ENCODE measurements at regions not wholly inside any gene's neighbourhood (a gene's known extent, or its start where the extent isn't known, plus 50 kb on each side); places are given as distances from the start of the nearest gene placed in this dataset.

DNA sequence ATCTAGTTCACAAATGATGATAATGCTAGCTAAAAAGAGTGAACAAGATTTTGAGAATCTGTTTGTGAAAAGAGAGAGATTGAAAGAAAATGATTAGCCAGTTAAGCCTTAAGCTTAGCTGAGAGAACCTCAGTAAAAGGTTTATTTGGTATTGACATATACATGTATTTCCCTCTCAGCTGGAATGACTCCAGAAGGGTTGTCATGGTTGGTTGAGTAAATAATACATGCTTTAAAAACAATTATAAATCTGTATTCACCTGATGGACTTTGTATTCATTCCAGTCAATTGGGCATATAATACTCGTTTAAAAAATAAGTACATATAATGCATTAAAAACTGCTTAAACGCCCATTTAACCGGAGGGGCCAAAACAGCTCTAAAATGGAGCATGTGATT lies 181.4 kb downstream of the GRB14 start:
- intact Hi-C loops (cut with DNase I): no loop called here
- DNase-seq: no peak

DNA sequence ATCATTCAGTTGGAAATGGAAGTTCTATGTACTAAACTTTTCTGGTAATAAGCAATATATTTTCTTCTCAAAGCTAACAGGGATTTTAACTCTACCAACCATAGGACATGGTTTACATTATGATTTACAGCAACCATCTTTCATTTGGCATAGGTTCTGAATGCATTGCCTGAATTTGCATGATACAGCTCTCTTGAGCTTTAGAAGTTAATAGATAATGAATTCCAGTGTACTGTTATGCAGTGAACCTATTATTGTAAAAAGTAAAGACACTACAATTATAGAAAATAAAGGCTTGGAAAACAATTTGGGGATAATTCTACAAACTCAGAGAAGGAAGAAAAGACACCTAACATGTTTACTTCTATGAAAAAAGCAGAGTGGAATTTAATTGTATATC lies 182.0 kb downstream of the GRB14 start:
- intact Hi-C loops (cut with DNase I): no loop called here
- no peak for DNase-seq

DNA sequence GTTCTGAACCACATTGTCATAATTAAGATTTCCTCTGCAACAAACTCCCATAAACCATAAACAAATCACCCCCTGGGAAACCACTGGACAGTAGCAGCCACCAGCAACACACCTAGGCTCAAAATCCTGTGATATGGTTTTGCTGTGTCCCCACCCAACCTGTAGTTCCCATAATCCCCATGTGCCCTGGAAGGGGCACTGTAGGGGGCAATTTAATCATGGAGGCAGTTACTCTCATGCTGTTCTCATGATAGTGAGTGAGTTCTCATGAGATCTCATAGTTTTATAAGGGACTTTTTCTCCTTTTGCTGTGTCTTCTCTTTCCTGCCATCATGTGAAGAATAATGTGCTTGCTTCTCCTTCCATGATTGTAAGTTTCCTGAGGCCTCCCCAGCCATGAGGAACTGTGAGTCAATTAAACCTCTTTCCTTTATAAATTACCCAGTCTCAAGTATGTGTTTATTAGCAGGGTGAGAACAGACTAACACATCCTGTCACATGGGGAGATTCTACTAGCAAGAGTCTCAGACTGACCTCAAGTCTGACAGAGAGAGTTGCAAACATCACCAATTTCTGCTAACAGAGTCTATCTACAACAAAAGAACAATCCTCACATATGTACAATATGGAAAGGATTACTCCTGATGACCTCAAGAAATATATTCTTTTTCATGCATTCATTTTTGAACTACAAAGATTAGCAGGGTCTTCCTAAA lies 182.6 kb downstream of the GRB14 start:
- intact Hi-C loops (cut with DNase I): no loop called here

DNA sequence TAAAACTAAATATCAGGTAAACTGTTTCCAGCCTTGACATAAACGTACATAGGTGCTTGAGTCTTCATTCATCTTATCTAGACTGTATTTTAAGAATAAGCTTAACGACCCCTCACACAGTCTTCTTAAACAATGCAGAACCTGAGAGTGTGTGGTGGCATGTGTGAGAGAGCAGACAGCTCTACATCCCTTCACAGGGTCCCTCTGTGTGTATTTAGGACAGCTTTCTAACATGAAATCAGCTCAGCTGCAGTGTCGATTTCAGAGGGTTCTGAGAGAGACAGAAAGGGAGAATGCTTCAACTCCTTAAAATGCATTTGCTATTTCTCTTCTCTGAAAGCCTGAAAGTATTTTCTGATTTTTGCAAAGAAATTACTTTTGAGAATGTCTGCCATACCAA lies 185.2 kb downstream of the GRB14 start:
- intact Hi-C loops (cut with DNase I): no loop called here
- no peak for DNase-seq

More for the DNA sequence above, 182.6 kb downstream of the GRB14 start:
- no peak for DNase-seq

DNA sequence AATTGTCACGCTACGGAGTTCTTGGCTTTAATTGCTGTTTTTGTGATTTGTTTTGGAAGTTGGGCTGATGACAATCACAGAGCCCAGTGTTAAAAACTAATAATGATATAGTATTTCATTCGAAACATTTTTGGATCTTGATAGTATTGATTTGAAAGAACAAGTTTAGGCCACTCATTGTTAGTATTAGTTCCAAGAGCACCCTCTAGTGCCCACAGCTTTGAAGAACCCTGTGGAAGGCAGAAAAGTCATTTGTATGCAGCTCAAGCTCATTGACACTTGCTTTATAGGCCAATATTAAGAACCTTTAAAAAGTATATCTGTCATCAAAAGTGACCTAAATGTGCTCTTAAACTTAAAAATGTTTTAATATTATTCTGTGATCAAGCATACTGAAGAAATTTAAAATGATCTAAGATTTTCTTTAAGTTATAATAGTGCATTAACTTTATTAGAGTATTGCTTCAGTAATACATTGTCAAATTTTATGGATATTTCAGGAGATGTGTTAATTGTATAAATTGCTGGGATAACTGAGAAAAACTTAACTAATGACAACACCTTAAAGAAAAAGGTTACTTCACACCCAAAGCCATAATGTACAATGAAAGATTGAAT lies 191.0 kb downstream of the GRB14 start:
- DNase-seq: peak in 4 of 10 donors; percentile 15 to 32 (median 24)
- intact Hi-C loops (cut with DNase I): loop anchor here (5.0 kb wide), 1 partner anchor 1238 kb away; no protein-coding TSS in a partner anchor

DNA sequence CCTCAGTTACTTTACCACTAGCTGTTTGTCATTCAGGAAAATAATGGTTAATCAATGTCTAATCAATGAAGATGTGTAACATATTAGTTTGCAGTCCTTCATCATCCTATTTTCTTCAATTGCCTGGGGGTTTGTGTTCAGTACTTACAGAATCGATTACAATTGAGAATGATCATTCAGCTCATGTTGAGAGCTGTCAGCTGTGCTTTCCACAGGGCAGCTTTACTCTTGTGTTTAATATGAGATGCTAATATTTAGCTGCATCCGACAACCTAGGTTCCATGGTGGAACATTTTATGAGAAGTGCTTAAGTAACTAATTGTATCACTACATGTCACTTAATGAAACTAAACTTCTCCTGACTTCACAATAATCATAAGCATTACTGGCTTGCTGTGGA lies 191.9 kb downstream of the GRB14 start:
- intact Hi-C loops (cut with DNase I): loop anchor here (2.0 kb wide), 1 partner anchor 1083 kb away; no protein-coding TSS in a partner anchor
- DNase-seq: no peak

DNA sequence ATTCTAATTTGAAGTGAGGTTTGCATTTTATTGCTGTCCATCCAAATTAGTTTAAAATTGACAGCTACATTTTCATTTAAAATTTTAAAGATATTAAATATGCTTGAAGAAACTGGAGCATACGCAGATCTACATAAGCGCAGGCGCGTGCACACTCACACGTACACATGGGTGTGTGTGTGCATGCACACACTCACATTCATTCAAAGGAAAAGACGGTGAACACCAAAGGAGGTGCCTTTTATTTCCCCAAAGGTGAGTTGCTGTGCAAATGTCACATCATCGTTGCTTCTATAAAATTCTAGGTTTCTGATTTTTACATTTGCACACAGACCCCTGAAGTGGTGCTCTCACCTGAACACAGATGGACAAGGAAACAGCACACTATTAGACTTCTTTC lies 194.2 kb downstream of the GRB14 start:
- intact Hi-C loops (cut with DNase I): no loop called here
- no peak for DNase-seq

DNA sequence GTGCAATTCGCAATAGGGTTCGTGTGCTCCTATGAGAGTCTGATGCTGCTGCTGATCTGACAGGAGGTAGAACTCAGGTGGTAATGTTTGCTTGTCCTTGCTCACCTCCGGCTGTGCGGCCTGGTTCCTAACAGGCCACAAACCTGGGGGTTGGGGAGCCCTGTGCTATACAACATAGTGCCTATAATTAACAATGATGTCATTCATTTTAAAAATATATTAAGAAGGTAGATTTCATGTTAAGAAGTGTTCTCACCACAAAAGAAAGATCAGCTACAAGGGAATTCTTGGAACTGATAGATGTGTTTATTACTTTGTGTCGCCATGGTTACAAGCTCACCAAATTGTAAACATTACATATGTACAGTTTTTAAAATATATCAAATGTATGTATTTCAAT lies 200.5 kb downstream of the GRB14 start:
- intact Hi-C loops (cut with DNase I): no loop called here
- DNase-seq: no peak

DNA sequence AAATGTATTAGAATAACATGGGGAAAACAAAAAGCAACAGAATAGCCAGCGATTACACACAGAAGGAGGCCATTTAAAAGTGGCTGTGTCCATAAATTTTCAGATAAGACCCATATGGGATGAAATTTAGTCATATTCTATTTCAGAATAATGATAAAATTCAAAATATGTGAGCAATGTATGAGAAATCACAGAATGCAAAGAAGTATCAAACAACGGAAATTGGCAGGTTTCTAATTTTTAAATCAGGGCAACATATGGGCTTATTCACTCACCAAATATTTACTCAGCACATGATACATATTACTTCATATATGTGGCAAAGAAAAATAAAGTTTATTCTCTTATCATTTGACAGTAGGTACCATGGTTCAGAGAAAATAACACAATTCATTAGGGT lies 208.5 kb downstream of the GRB14 start:
- intact Hi-C loops (cut with DNase I): no loop called here
- DNase-seq: no peak

DNA sequence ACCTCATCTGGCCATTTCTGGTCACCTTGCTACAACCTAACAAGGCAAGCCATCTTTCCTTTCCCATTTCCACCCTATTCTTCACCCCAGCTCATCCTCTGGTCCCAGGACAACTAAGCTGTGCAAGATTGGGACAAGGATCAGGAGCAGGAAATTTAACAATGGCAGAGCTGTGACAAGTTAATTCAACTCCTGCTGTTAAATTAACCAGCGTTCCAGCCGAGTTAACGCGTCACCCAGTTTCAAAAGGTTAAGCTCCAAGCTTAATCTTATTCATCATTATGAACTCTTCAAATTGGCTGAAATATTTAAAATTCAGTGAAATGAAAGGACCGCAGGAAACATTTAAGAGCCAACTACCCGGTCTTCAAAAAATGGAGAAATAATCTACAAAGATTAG lies 231.9 kb downstream of the GRB14 start:
- intact Hi-C loops (cut with DNase I): no loop called here
- no peak for DNase-seq

DNA sequence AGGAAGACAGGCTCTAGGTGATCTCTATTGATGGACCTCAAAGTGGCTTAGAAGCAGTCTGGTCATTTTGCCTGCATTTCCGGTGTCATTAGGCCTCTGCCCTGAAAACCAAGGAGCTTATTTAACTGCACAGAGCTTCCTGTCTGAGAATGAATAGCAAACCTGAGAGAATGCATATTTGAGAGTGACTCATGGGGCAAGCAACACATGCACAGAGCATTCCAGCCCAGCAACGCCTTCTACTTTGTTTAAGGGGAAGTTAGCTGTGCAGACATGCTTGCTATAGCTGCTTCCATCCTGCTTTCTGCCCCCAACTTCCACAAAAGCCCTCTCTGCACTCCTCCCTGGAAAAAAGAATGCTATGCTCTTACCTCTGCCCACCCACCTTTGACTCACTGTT lies 232.8 kb downstream of the GRB14 start:
- intact Hi-C loops (cut with DNase I): no loop called here
- peak in 3 of 10 donors; percentile 6 to 37 (median 29) for DNase-seq

DNA sequence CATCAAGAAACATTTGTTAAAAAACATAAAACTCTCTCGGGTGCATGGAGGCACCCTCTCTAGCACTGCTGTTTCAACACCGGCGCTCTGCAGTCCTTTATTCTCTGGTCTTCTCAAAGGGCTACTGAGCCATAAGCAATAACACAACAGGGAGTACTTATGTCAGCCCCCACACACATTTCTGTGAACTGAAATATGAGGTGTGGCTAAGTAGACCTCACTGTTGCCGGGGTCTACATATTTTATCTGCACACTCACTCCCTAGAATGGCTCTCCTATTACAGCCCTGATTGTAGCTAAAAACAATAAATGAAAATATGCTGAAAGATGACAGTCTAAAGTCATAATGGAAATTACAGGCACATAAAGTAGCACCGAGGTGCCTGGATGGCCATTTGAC lies 235.1 kb downstream of the GRB14 start:
- intact Hi-C loops (cut with DNase I): no loop called here
- DNase-seq: no peak

DNA sequence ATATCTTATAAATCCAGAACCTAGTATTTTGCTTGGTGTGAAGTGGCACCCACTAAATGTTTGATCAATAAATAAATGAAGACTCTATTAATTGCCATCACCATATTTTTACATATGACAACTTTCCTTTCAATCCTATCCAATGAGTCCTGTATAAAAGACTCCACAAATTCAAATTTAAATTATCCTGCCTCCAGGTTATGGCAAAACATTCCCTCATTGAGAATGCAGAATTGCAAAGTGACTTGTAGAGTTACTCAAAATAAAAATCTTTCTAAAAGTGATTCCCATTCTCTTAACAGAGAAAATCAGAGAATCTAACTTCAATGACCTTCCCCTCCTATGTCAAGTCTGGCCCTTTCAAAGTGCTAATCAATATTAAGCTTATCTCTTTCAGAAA lies 236.8 kb downstream of the GRB14 start:
- intact Hi-C loops (cut with DNase I): no loop called here
- no peak for DNase-seq

DNA sequence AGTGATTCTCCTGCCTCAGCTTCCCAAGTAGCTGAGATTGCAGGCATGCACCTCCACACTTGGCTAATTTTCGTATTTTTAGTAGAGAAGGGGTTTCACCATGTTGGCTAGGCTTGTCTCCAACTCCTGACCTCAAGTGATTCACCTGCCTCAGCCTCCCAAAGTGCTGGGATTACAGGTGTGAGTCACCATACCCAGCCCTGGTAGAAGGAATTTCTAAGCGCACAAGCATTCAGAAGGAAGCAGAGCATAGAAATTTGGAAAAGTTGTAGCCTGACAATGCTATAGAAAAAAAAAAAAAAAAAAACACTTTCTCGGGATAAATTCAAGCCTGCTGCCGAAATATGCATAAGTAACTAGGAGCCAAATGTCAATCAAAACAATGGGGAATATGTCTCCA lies 249.4 kb downstream of the GRB14 start:
- intact Hi-C loops (cut with DNase I): no loop called here
- DNase-seq: no peak

DNA sequence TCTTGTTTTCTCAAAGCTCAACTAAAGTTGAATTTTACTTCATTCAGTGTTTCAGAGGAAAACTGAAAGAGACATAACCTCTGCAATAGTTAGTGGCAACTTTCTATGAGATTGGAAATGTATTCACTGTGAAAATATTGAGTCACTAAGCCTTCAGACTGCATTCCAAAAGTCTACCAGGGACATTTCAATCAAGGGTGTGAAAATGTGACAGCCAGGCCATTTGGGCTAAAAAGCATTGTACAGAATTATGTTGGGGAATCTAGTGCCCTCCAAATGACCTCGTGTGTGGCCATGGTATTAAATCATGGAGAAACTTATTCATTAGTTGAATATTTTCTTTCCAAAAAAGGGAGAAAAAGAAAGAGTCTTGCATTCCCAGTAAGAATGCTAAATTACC lies 251.9 kb downstream of the GRB14 start:
- intact Hi-C loops (cut with DNase I): no loop called here
- no peak for DNase-seq

DNA sequence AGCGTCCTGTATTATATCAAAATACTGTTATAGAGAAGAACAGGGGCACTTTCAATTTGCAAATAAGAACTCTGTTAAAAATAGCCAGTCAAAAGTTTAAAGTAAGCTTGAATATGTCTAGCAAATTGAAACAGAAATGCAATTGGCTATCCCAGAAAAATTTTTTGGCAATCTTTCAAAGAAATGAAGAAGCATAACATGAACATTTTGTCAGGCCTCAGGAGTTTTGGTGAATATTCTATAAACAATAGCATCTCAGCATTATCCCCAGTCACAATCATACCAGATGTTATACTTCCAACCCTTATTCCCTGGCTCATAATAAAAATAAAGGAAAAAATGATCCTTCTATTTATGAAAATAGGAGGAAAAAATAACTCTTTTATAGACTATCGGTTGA lies 252.4 kb downstream of the GRB14 start:
- intact Hi-C loops (cut with DNase I): no loop called here

DNA sequence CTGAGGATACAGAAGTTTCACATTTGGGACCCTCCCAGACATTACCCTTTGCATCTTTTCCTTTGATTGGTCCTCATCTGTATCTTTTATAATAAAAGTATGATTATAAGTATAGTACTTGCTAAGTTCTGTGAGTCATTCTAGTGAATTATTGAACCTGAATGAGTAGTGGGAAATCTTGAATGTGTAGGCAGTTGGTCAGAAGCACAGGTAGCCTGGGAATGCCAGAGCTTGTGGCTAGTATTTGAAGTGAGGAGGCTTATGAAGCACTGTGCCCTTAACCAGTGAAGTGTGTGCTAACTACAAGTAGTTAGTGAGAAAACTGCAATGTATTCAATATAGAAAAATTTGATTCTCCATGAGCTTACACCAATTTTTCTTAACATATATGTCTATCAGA lies 257.6 kb downstream of the GRB14 start:
- no peak for DNase-seq
- intact Hi-C loops (cut with DNase I): no loop called here

More for the DNA sequence above, 252.4 kb downstream of the GRB14 start:
- no peak for DNase-seq

DNA sequence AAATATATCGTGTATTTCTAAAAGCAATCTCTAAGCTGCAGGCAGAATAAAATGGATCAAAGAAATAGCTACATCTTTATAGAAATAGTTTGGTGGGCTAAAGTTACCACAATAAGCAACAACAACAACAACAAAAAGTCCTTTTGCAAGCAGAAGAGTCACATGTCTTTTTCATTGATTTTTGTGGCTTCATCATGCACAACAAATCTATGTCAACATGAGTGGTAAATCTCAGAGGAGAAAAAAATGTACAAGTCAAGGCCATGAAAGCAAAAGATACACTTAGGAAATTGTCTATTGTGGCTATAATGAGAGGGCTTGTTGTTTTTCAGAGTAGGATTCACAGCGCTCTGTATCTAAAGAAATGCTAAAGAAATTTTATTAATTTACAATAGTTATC lies 269.7 kb downstream of the GRB14 start:
- no peak for DNase-seq
- intact Hi-C loops (cut with DNase I): no loop called here

DNA sequence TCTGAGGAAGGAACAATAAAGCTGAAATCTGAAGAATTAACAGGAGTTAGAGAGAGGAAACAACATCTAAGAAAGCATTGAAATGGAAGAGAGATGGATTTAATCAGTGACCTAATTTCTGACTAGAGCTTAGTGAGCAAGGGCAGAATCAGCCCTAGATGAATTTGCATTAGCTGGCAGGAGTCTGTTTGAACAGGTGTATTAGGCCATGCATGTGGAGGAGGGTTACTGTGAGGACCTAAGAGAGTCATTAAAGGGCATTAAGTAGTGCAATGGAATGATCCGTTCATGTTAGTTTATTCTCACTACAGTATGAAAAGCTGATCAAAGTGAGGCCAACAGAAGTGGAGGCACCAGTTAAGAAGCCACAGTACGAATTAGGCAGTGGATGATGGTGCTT lies 285.3 kb downstream of the GRB14 start:
- DNase-seq: no peak
- intact Hi-C loops (cut with DNase I): no loop called here

DNA sequence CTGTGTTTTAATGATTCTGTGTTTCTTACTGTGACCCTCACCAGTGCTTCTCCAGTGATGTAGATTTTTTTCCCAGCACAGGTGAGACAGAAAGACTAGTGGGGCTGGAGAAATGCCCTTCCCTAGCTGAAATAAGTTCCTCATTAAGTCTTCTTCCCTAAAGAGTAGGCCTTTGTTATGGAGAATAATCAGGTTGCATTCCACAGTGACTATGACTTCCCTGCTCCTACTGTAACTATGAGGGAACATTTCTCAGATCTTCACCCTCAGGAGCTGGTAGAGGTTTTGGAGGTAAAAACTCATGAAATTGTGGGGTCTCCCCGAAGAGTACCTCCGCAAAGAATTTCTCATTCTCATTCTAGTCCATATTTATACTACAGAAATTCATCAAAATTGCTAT lies 286.2 kb downstream of the GRB14 start:
- DNase-seq: no peak
- intact Hi-C loops (cut with DNase I): no loop called here

DNA sequence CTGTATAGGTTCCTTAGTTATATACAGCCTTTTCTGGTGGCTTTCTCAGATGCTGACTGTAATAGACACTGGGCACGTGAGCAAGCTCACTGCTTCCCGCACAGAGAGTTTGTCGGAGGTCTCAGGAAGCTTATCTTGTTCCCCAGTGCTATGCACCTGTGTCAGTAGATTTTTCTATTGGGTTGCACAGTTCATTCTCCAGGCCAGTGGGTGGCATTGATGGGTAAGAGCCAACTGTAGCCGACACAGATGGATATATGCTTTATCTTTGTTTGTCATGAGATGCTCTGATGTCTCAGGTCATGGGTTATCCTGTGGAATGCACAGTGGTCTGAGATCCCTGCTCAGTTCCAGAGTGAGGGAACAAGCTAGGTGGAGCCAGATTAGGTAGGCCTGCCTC lies 293.0 kb downstream of the GRB14 start:
- intact Hi-C loops (cut with DNase I): no loop called here
- DNase-seq: no peak

DNA sequence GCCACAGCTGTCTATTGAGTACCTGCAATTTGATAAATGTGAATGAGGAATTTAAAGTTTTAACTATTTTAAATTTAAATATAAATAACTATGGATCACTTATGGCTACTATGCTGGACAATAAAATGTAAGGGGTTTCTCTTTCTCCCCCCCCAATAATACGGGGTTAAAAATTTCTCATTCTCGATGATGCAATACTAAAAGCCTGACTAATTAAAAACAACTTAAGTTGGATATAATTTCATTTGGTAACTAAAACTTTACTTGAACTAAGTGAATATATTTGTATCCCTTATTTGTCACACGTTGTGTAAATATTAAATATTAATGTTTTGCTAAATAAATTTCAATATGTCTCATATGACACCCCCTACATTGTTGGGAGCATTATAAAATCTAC lies 297.3 kb downstream of the GRB14 start:
- DNase-seq: no peak
- intact Hi-C loops (cut with DNase I): no loop called here

DNA sequence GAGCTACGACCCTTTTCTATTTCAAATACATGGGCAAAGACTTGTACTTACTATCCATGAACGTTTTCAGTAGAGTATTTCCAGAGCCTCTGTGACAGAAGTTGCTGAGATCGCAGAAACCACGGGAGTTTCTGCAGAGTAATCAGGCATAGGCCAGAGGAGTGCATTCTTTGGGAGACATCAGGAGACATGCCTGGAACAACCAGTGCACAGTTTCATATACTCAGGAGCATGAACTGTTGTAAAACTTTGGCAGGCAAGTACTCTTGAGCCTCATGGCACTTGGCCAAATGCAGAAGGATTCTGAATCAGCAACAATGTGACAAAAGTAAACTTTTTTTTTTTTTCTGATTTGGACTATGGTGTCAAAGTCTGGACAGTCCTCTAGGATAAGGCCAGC lies 307.1 kb downstream of the GRB14 start:
- intact Hi-C loops (cut with DNase I): no loop called here
- no peak for DNase-seq

Measured in posterior cingulate gyrus (tissue), 11 donors.